ENCODE measurements at regions not wholly inside any gene's neighbourhood (a gene's known extent, or its start where the extent isn't known, plus 50 kb on each side); places are given as distances from the start of the nearest gene placed in this dataset.

DNA sequence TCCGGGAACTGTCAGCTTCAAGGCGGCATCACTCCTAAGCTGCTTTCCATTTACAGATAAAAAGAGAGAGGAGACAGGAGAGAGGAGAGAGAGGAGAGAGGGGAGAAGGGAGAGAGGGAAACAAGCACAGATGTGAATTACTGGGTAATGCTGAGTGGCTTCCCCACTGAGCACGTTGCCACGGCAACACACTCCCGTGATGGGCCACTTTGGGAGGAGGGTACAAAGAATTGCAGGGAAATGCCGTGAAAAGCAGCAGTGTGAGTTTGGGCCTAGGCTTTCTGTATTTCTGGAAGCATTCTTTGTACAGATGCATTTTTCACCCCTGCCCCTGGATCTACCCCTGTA is 128.0 kb upstream of the IRF2BP2 start:
- TF ChIP-seq YY1 (IDR thresholded peaks at IDR 0.05; ENCODE audit: low read depth) (no peak), RAD21 (IDR thresholded peaks at IDR 0.05; ENCODE audit: low read depth) (no peak), EP300 (IDR thresholded peaks at IDR 0.05; ENCODE audit: borderline replicate concordance) (no peak), CEBPB (IDR thresholded peaks at IDR 0.05) (no peak), ZBTB7A (IDR thresholded peaks at IDR 0.05; ENCODE audit: low read depth) (no peak), NFIC (IDR thresholded peaks at IDR 0.05) (no peak)
- TF ChIP-seq, protein P1, sequence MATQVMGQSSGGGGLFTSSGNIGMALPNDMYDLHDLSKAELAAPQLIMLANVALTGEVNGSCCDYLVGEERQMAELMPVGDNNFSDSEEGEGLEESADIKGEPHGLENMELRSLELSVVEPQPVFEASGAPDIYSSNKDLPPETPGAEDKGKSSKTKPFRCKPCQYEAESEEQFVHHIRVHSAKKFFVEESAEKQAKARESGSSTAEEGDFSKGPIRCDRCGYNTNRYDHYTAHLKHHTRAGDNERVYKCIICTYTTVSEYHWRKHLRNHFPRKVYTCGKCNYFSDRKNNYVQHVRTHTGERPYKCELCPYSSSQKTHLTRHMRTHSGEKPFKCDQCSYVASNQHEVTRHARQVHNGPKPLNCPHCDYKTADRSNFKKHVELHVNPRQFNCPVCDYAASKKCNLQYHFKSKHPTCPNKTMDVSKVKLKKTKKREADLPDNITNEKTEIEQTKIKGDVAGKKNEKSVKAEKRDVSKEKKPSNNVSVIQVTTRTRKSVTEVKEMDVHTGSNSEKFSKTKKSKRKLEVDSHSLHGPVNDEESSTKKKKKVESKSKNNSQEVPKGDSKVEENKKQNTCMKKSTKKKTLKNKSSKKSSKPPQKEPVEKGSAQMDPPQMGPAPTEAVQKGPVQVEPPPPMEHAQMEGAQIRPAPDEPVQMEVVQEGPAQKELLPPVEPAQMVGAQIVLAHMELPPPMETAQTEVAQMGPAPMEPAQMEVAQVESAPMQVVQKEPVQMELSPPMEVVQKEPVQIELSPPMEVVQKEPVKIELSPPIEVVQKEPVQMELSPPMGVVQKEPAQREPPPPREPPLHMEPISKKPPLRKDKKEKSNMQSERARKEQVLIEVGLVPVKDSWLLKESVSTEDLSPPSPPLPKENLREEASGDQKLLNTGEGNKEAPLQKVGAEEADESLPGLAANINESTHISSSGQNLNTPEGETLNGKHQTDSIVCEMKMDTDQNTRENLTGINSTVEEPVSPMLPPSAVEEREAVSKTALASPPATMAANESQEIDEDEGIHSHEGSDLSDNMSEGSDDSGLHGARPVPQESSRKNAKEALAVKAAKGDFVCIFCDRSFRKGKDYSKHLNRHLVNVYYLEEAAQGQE (IDR thresholded peaks at IDR 0.05; ENCODE audit: low read depth): no peak
- TF ChIP-seq, protein P2, sequence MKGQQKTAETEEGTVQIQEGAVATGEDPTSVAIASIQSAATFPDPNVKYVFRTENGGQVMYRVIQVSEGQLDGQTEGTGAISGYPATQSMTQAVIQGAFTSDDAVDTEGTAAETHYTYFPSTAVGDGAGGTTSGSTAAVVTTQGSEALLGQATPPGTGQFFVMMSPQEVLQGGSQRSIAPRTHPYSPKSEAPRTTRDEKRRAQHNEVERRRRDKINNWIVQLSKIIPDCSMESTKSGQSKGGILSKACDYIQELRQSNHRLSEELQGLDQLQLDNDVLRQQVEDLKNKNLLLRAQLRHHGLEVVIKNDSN (IDR thresholded peaks at IDR 0.05): no peak
